Endothelial cell of umbilical vein (primary cell): ENCODE measurements at regions not wholly inside any gene's neighbourhood (a gene's known extent, or its start where the extent isn't known, plus 50 kb on each side); places are given as distances from the start of the nearest gene placed in this dataset.

Source experiments
- BruUV-seq: library from RNA; stranded (reverse); fragments of 400-500 nt; replicated peaks from 2 replicates; lab custom pipeline; 2021; lab: Mats Ljungman, UMichigan
- CTCF ChIA-PET: fragments of 300-600, 350-600 bp; sonication (Branson Sonifier 250); formaldehyde crosslinking; loops from one replicate; lab custom pipeline; 2021; ENCODE audit warnings: antibody characterized with exemption, inconsistent platforms; lab: Charles Lee
- POLR2A ChIA-PET: fragments of 300-600, 350-600 bp; sonication (Branson Sonifier 250); formaldehyde crosslinking; loops from one replicate; lab custom pipeline; 2021; ENCODE audit warnings: antibody characterized with exemption, inconsistent platforms; lab: Charles Lee
- DNase-seq: peaks from one replicate; pipeline ENCODE4 v3.0.0-alpha.2; 2011; ENCODE audit warnings: low read depth, low spot score
- FAIRE-seq: peaks from 2 replicates; lab custom pipeline; 2011; peaks lifted over from hg19 to GRCh38; lab: Jason Lieb, UNC
- H2AFZ ChIP-seq: 2 replicates; pipeline ENCODE4 v1.6.0; 2012; ENCODE audit warnings: low read depth, low read length, control low read depth, inconsistent platforms
- H3K27ac ChIP-seq: 2 replicates; pipeline ENCODE4 v1.5.1; 2011; ENCODE audit warnings: low read depth, mild to moderate bottlenecking, control low read depth, low read length, moderate library complexity; ENCODE audit not compliant: insufficient read depth
- H3K27me3 ChIP-seq, 2 experiments: 2 replicates each; pipeline versions ENCODE4 v1.6.0 to v1.6.1; 2011; ENCODE audit warnings: low read length in 2 of 2, mixed read lengths in 1 of 2; ENCODE audit not compliant: control insufficient read depth in 2 of 2, insufficient read depth in 2 of 2
- H3K36me3 ChIP-seq, 2 experiments: 2 replicates in 1 of 2; 3 replicates in 1 of 2; pipeline ENCODE4 v1.5.1; 2011; ENCODE audit warnings: low read length in 2 of 2, mild to moderate bottlenecking in 1 of 2, moderate library complexity in 1 of 2; ENCODE audit not compliant: control insufficient read depth in 2 of 2, insufficient read depth in 2 of 2; ENCODE audit errors: extremely low read depth in 1 of 2
- H3K4me1 ChIP-seq: 3 replicates; pipeline ENCODE4 v1.5.1; 2011; ENCODE audit warnings: mild to moderate bottlenecking, low read length; ENCODE audit not compliant: control insufficient read depth, insufficient read depth; ENCODE audit errors: extremely low read depth
- H3K4me2 ChIP-seq: 2 replicates; pipeline ENCODE4 v1.6.1; 2011; ENCODE audit warnings: low read length, control low read depth, mixed read lengths; ENCODE audit not compliant: insufficient read depth
- H3K4me3 ChIP-seq, 3 experiments: fragments of 200-600 bp in 1 of 3; sonication (generic), shearing (Covaris generic) in 1 of 3; replicated peaks in 1 of 3; 2 replicates each; pipeline ENCODE4 v1.5.1; 2011 to 2016; ENCODE audit warnings: control low read depth in 3 of 3, low read length in 3 of 3, mild to moderate bottlenecking in 2 of 3, inconsistent platforms in 1 of 3, low read depth in 1 of 3, moderate library complexity in 1 of 3; ENCODE audit not compliant: insufficient read depth in 1 of 3
- H3K79me2 ChIP-seq: 2 replicates; pipeline ENCODE4 v1.6.0; 2012; ENCODE audit warnings: low read length, inconsistent platforms; ENCODE audit not compliant: control insufficient read depth, insufficient read depth
- H3K9ac ChIP-seq: replicated peaks from 2 replicates; pipeline ENCODE3; 2011; ENCODE audit warnings: low read length, control low read depth; ENCODE audit not compliant: insufficient read depth; ENCODE audit errors: extremely low read depth
- H3K9me1 ChIP-seq: replicated peaks from 3 replicates; pipeline ENCODE4 v1.6.0; 2011; ENCODE audit warnings: mild to moderate bottlenecking, low read length; ENCODE audit not compliant: control insufficient read depth, insufficient read depth; ENCODE audit errors: extremely low read depth
- H3K9me3 ChIP-seq: replicated peaks from 2 replicates; pipeline ENCODE4 v1.5.1; 2012; ENCODE audit warnings: low read length, inconsistent platforms; ENCODE audit not compliant: control insufficient read depth, insufficient read depth
- H4K20me1 ChIP-seq: replicated peaks from 2 replicates; pipeline ENCODE3; 2011; ENCODE audit warnings: mild to moderate bottlenecking, low read length; ENCODE audit not compliant: control insufficient read depth, insufficient read depth; ENCODE audit errors: extremely low read depth
- EZH2 ChIP-seq: IDR thresholded peaks from 2 replicates; pipeline ENCODE4 v1.6.1; 2012; ENCODE audit warnings: borderline replicate concordance, low read depth, mild to moderate bottlenecking, moderate library complexity, low read length, inconsistent platforms; ENCODE audit not compliant: severe bottlenecking
- FOS ChIP-seq: IDR thresholded peaks from 2 replicates; pipeline ENCODE4 v1.6.1; 2011; ENCODE audit warnings: mild to moderate bottlenecking, low read length, moderate library complexity, borderline replicate concordance; ENCODE audit not compliant: insufficient read depth
- GATA2 ChIP-seq: IDR thresholded peaks from 2 replicates; pipeline ENCODE4 v1.7.0; 2011; ENCODE audit warnings: low read depth, mild to moderate bottlenecking, moderate library complexity, mixed read lengths, low read length; ENCODE audit not compliant: insufficient read length, insufficient read depth
- MYC ChIP-seq: IDR thresholded peaks from one replicate; pipeline ENCODE4 v1.6.1; 2011; ENCODE audit warnings: mild to moderate bottlenecking, low read depth, low read length
- POLR2AphosphoS5 ChIP-seq: IDR thresholded peaks from 2 replicates; pipeline ENCODE4 v1.6.1; 2012; ENCODE audit warnings: low read depth, mild to moderate bottlenecking, control low read depth, low read length, moderate library complexity; ENCODE audit not compliant: insufficient read depth
- dilution Hi-C: fragments of 300-500 bp; cut with MboI; formaldehyde crosslinking; loops from one replicate; pipeline ENCODE4 v1.15.0; 2019; ENCODE audit warnings: low sequenced_read_pairs; ENCODE audit not compliant: extremely low pct_ligation_motif_present
- intact Hi-C: fragments of 100-400 bp; cut with micrococcal nuclease; formaldehyde crosslinking; loops from one replicate; pipeline ENCODE4 v1.10.0; 2022
- TF ChIP-seq, protein P1 (sequence below): IDR thresholded peaks from 2 replicates; pipeline ENCODE4 v1.6.1; 2011; ENCODE audit not compliant: insufficient read depth, insufficient read length

DNA sequence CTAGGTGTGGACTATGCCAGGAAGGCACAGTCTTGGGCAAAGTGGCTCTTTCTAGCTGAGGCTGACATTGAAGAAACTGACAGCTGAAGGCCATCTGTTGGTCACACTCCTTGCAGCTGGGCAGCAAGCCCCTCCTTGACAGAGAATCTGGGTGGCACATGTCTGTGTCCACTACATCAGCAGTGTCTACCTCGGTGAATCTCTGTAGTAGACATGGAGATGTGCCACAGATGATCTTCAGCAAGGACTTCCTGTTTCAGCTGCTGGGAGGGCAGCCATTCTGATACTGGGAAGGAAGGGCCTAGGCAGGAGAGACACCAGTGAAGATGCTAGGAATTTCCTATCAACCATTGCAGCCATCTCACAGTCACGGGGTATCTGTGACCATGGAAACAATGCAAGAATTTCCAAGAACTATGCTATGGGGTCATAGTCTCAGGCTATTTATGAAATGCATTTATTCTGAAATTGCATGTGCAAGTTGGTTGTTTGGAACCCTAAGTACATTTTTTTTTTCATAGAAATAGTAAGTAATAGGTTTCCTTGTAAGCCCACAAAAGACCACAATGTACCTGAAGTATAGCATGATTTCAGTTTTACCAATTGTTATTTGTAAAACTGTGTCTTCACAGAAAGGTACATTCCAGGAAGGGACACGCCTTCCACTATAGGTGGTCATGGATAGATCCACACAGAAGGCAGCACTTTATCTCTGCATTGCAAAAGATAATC is 63.8 kb upstream of the DARS1 start:
- intact Hi-C loops: no loop called here
- DNase-seq (no peak), FAIRE-seq (no peak)
- ChIA-PET POLR2A (no interaction called here), CTCF (interaction anchor here (0.7 kb wide), 1 partner anchor 296 kb away, joined by 3 read pairs; no protein-coding TSS in a partner anchor)
- no TSS peak for BruUV-seq
- Histone ChIP-seq H3K9me1 (no peaks in the 10 kb centered on the region), H3K27ac (no peak overlapping the region), H3K79me2 (no peaks in the 10 kb centered on the region), H3K4me2 (no peak overlapping the region), H2AFZ (no peak overlapping the region), H3K9ac (no peak overlapping the region), H3K4me1 (no peaks in the 10 kb centered on the region), H3K27me3 (peaks cover 6 to 8% of the 10 kb centered on the region in 2 experiments), H3K36me3 (no peaks in the 10 kb centered on the region), H4K20me1 (no peaks in the 10 kb centered on the region), H3K9me3 (no peaks in the 10 kb centered on the region), H3K4me3 (no peak overlapping the region)
- no peak for TF ChIP-seq MYC
- no peak for TF ChIP-seq POLR2AphosphoS5
- no peak for TF ChIP-seq GATA2
- dilution Hi-C loops: no loop called here

DNA sequence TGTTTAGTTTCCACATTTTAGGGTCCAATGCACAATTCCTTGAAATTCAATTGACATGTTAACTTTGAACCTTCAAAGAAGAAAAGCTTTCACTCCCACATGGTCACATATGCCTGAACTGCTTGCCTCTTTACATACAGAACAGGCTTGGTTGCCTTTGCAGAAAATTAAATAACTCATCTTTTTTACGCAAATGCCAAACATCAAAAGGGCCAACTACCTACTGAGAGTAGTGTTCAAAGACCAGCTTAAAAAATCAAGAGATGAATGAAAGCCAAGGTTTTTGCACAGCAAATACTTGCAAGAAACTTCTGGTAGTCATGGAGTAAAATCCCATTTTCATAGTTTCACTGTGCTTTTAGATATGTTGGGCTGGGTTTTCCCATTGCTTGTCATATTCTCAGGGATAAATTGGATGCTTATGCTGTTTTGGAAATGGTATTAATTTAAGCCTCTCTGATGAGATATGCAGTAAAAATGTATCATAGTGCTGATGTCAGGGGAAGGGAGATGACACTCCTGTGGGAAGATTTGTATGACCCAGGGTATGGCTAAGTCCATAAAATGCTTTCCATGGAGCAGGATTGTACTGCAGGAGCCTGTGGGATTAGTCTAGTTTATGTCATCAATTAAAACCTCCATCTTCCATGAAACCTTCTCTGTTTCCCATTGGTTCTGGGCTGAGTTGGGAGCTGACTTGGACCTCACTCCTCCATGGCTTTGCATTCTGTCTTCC is 60.6 kb upstream of the DARS1 start:
- TF ChIP-seq FOS (no peak), GATA2 (no peak), EZH2 (no peak)
- TF ChIP-seq, protein P1, sequence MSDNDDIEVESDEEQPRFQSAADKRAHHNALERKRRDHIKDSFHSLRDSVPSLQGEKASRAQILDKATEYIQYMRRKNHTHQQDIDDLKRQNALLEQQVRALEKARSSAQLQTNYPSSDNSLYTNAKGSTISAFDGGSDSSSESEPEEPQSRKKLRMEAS: no peak
- POLR2A ChIA-PET: no interaction called here
- intact Hi-C loops (no loop called here), dilution Hi-C loops (no loop called here)
- Histone ChIP-seq H4K20me1 (no peaks in the 10 kb centered on the region), H3K36me3 (no peaks in the 10 kb centered on the region), H3K27ac (no peak overlapping the region), H3K4me3 (no peak overlapping the region), H3K9ac (no peak overlapping the region), H3K9me3 (no peaks in the 10 kb centered on the region), H3K27me3 (peaks cover 6 to 8% of the 10 kb centered on the region in 2 experiments), H3K79me2 (no peaks in the 10 kb centered on the region), H2AFZ (no peak overlapping the region), H3K4me1 (no peaks in the 10 kb centered on the region), H3K4me2 (no peak overlapping the region), H3K9me1 (no peaks in the 10 kb centered on the region)
- BruUV-seq: no TSS peak
- FAIRE-seq (no peak), DNase-seq (no peak)
- CTCF ChIA-PET: no interaction called here
